Central memory CD4-positive, alpha-beta T cell (primary cell): ENCODE measurements at regions not wholly inside any gene's neighbourhood (a gene's known extent, or its start where the extent isn't known, plus 50 kb on each side); places are given as distances from the start of the nearest gene placed in this dataset.

Experiments used
- DNase-seq: peaks from one replicate; pipeline ENCODE4 v3.0.0; 2022

DNA sequence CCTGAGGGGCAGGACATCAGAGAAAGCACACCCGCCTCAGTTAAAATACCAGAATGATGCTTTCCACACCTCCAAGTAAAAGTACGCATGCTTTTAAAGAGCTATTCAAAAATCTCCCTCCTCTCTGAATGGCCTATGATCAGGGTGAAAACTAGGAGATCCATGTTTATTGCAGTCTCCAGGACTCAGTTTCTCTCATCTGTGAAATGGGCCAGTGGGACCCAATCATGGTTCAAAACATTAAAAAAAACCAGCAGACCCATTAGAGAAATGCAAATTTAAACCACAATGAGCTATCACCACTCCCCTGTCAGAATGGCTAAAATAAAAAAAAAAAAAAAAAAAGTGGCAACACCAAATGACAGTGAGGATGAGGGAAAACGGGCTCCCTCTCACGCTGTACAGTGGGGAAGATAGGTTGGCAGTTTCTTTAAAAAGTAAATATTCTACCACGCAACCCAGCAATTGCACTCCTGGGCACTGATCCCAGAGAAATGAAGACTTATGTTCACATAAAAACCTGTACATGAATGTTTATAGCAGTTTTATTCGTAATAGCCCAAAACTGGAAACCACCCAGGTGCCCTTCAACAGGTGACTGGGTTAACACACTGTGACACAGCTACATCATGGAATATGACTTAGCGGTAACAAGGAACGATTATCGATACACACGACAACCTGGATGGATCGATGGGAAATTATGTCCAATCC, 242.7 kb downstream of the MN1 start:
- DNase-seq, result no peak

- no peak for DNase-seq
Measured at GRCh38 chr22:27560781-27561180, 240.8 kb downstream of the MN1 start.

DNA sequence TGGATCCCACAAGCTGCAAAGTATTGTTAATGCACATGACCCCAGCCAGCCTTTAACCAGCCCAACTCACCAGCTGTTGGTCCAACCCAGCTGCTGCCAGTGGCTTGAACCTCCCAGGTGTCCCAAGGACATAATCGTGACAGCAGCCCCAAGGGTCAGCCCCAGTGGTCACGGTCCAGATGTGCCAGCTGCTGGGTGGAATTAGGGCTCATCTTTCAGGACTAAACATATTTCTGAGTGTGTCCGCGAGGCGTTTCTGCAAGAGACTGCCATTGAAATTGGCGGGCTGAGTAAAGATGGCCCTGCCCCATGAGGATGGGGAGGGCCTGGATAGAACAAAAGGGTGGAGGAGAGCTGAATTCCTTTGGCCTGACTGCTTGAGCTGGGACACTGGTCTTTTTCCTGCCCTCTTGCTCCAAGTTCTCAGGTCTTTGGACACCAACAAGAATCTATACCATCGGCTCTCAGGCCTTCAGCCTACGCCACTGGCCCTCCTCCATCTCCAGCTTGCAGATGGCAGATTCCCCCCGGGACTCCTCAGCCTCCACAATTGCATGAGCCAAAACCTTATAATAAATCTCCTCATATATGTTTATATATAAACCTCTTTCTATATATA, 240.2 kb downstream of the MN1 start:
- DNase-seq, result no peak

DNA sequence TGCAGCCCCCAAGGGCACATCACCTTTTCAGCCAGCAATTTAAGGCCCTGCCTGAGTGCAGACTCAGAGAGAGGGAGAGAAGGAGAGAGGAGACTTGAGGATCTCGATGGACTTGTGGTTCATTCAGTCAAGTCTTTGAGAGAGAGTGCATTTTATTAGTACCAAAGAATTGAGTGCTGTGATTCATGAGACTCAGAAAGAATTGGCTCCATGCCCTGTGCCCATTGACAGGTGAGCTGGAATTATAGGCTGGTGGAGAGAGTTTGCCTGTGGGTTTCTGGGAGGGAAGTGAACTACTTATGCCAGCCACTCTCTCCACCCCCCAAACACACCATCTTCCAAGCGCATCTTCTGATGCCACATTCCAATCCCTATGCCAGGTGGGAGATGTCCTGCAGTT, 236.8 kb downstream of the MN1 start:
- no peak for DNase-seq

GRCh38 chr22:27566602-27567001, 235.0 kb downstream of the MN1 start:
- no peak for DNase-seq

- no peak for DNase-seq
Measured at GRCh38 chr22:27568265-27568664, 233.3 kb downstream of the MN1 start.

DNA sequence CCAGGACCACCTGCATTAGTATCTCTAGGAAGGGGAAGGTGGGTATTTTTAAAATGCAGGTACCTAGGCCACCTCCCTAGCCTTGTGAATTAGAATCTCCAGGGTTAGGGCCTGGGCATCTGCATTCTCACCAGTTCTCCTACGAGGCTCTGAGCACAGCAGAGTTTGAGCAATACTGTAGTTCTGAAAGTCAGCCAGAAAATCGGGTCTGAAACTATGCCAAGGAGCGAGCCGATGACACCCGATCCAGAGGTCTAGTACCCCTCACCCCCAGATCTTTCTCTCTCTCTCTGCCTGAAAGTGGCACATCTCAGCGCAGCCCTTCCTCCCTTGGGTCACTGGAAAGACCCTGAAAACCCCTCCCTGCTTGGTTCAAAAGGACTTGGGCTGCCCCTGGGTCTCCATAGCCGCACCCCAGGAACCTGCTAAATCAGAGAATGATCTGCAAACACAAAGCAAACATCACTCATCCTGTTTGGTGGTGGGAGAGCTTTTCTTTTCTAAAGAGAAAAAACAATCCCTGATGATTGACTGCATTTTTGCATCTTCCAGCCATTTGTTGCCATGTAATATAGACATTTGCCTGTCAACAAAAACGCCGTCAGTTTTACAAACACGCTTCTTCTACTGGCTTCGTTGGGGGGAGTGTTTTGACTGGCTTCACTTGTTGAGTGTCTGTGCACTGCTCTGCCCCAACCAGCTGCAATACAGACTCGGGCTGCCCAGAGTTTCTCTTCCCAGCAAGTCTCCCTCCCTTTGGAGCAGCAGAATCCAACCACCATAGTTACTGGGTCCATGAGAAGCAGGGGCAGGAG, 229.9 kb downstream of the MN1 start:
- no peak for DNase-seq

GRCh38 chr22:27572278-27572666, 229.3 kb downstream of the MN1 start:
- DNase-seq, result no peak

- no peak for DNase-seq
Measured at GRCh38 chr22:27573280-27574001, 228.1 kb downstream of the MN1 start.

DNA sequence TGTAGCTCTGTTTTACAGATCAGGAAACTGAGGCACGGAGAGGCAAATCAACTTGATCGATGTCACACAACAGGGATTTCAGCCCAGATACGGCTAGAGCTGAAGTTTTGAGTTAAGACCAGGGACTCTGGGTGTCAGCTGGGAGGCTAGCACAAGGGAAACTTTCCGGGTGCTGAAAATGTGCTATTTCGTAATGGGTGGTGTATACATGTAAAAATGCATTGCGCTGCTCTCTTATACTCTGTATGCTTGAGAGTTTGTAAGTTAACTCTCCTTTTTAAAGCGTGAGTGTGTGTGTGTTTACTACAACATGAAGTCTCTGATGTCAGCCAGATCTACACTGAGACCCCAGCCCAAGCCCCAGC, 227.6 kb downstream of the MN1 start:
- DNase-seq, result no peak

DNA sequence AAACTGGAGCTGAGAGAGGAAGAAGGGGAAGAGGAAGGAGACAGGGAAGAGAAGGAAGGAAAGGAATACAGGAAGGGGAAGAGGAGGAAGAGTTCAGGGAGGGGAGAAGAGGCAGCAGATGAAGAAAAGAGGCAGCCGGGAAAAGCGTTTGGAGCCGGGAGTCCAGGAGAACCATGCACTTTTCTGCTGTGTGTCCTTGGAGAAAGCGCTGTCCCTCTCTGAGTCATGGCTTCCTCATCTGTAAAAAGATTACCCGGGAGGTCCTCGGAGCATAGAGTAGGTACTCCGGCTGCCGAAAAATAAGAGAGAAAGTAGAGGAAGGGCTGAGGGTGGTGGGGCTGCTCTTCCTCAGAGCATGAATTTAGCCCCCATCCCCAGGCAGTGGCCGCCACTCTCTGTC, 226.9 kb downstream of the MN1 start:
- no peak for DNase-seq

GRCh38 chr22:27575348-27575747, 226.2 kb downstream of the MN1 start:
- DNase-seq, result no peak

GRCh38 chr22:27576413-27576812, 225.1 kb downstream of the MN1 start:
- DNase-seq, result no peak

GRCh38 chr22:27576815-27577573, 224.6 kb downstream of the MN1 start:
- DNase-seq, result no peak

- DNase-seq, result no peak
Measured at GRCh38 chr22:27577574-27577969, 224.0 kb downstream of the MN1 start.

DNA sequence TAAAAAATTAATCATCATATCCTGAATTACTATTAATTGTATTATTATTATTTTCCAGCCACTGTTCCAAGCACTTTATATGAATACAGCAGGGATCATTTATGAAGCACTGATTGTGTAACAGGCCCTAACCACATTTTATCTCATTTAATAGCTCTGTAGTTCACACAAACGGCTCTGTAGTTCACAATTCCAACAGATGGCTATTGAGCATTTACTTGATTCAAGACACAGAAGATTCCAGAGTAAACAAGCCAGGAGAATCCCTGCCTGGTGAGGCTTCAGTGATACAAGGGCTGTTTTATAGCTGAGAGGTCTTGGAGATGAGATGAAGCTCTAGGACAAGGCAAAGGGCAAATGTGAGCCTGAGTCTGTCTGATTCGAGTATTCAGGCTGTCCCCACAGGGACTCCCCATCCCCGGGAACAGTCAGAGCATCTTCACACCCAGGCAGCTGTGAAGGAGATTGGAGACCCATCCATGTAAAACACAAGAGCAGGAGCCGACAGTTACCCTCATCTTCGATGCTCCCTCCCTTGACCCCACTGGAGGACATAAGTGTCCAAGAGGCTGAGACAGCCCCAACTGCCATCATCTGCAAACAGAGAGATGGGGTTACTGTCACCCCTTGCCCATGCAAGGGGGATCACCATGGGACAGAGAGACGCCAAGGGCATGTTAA, 222.5 kb downstream of the MN1 start:
- DNase-seq, result no peak

GRCh38 chr22:27580311-27580897, 221.2 kb downstream of the MN1 start:
- DNase-seq, result no peak

- DNase-seq, result no peak
Measured at GRCh38 chr22:27581236-27581635, 220.3 kb downstream of the MN1 start.

GRCh38 chr22:27581688-27582087, 219.9 kb downstream of the MN1 start:
- no peak for DNase-seq

- no peak for DNase-seq
Measured at GRCh38 chr22:27583856-27584255, 217.7 kb downstream of the MN1 start.

DNA sequence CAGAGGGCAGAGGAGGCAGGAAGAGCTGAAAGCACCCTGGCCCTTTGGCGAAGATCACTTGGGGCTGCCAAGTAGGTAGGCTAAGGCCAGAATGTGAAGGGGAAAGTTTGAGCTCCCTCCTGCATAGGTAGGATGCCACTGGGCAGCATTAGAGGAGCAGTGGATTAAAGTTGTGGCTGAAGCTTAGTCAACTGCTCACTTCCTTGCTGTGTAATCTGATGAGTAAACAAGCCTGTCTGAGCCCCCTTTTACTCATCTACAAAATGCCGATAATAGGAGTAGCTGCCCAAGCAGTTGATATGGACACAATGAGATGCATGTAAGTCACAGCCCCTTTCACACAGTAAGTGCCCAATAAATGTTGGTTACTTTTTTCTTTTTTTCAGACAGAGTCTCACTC, 216.4 kb downstream of the MN1 start:
- no peak for DNase-seq

DNA sequence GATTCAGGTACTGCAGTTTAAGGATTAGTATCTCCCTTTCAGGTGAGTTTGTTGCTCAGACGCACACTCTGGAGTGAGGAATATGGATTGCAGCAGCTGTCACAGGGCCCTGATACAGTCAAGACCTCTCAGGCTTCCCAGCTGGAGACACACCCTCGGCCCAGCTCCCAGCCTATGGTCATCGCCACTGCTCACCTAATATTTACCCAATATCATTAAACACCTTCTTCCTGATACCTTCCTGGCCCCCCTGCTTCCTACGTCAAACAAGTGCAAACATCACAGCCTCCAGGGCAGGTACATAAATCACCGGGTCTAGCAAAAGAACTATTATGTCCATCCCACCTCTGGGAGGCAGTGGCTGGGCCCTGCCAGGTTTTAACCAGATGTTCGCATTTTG, 213.3 kb downstream of the MN1 start:
- no peak for DNase-seq
